HEK293T (cell line): ENCODE measurements at regions not wholly inside any gene's neighbourhood (a gene's known extent, or its start where the extent isn't known, plus 50 kb on each side); places are given as distances from the start of the nearest gene placed in this dataset.

Source experiments
- CTCF ChIA-PET: fragments of 350-600 bp; formaldehyde crosslinking; extraction: SDS; loops from one replicate; lab custom pipeline; 2021; ENCODE audit warnings: antibody characterized with exemption, inconsistent platforms; lab: Yijun Ruan, JAX
- POLR2A ChIA-PET: fragments of 350-600 bp; formaldehyde crosslinking; extraction: SDS; loops from one replicate; lab custom pipeline; 2020; ENCODE audit warnings: antibody characterized with exemption, inconsistent platforms; lab: Yijun Ruan, JAX
- DNase-seq: peaks from one replicate; pipeline ENCODE4 v3.0.0; 2012; ENCODE audit warnings: mixed read lengths; ENCODE audit errors: extremely low spot score
- ARNT ChIP-seq: fragments of 450-650 bp; IDR thresholded peaks from 2 replicates; pipeline ENCODE4 v1.6.1; 2017; ENCODE audit warnings: mild to moderate bottlenecking
- BHLHE40 ChIP-seq: fragments of 450-650 bp; IDR thresholded peaks from 2 replicates; pipeline ENCODE4 v1.6.1; 2016; ENCODE audit warnings: mild to moderate bottlenecking, moderate library complexity, borderline replicate concordance
- CTBP1 ChIP-seq: fragments of 450-650 bp; IDR thresholded peaks from 2 replicates; pipeline ENCODE4 v1.6.1; 2016; ENCODE audit warnings: borderline replicate concordance
- ELF4 ChIP-seq: fragments of 450-650 bp; IDR thresholded peaks from 2 replicates; pipeline ENCODE4 v1.6.1; 2017; ENCODE audit warnings: antibody characterized with exemption
- FOXA1 ChIP-seq: fragments of 450-650 bp; IDR thresholded peaks from 2 replicates; pipeline ENCODE4 v1.6.1; 2016; ENCODE audit warnings: mild to moderate bottlenecking
- FOXK2 ChIP-seq: fragments of 450-650 bp; IDR thresholded peaks from 2 replicates; pipeline ENCODE4 v1.6.1; 2016; ENCODE audit warnings: mild to moderate bottlenecking
- FOXM1 ChIP-seq: fragments of 450-650 bp; IDR thresholded peaks from 2 replicates; pipeline ENCODE4 v1.6.1; 2017; ENCODE audit warnings: mild to moderate bottlenecking, borderline replicate concordance
- HDGF ChIP-seq: fragments of 450-650 bp; IDR thresholded peaks from 2 replicates; pipeline ENCODE4 v1.6.1; 2017; ENCODE audit warnings: antibody characterized with exemption, borderline replicate concordance
- L3MBTL2 ChIP-seq: fragments of 450-650 bp; conservative IDR thresholded peaks from 2 replicates; pipeline ENCODE4 v1.6.1; 2016; ENCODE audit warnings: mild to moderate bottlenecking
- LEF1 ChIP-seq: fragments of 450-650 bp; IDR thresholded peaks from 2 replicates; pipeline ENCODE4 v1.6.1; 2017; ENCODE audit warnings: mild to moderate bottlenecking, borderline replicate concordance
- NFRKB ChIP-seq: fragments of 450-650 bp; IDR thresholded peaks from 2 replicates; pipeline ENCODE4 v1.6.1; 2016; ENCODE audit warnings: mild to moderate bottlenecking, moderate library complexity
- PKNOX1 ChIP-seq: fragments of 450-650 bp; IDR thresholded peaks from 2 replicates; pipeline ENCODE4 v1.6.1; 2016
- SP1 ChIP-seq: fragments of 450-650 bp; IDR thresholded peaks from 2 replicates; pipeline ENCODE4 v1.6.1; 2017
- SUZ12 ChIP-seq: fragments of 450-650 bp; IDR thresholded peaks from 2 replicates; pipeline ENCODE4 v1.6.1; 2016; ENCODE audit warnings: mild to moderate bottlenecking
- TARDBP ChIP-seq: fragments of 450-650 bp; IDR thresholded peaks from 2 replicates; pipeline ENCODE4 v1.6.1; 2016
- ZNF384 ChIP-seq: fragments of 450-650 bp; IDR thresholded peaks from 2 replicates; pipeline ENCODE4 v1.6.1; 2016

- ChIA-PET POLR2A (no interaction called here), CTCF (no interaction called here)
- DNase-seq = no peak
- TF ChIP-seq ELF4 = no peak
- TF ChIP-seq L3MBTL2 = no peak
- TF ChIP-seq ARNT = no peak
- no peak for TF ChIP-seq TARDBP
Observed at GRCh38 chr12:118777504-118777903, 203.8 kb upstream of the SRRM4 start.

GRCh38 chr12:118778077-118778476 is 203.3 kb upstream of the SRRM4 start:
- no peak for TF ChIP-seq FOXM1
- TF ChIP-seq SP1 = no peak
- no peak for TF ChIP-seq FOXA1
- TF ChIP-seq CTBP1 = no peak
- no peak for TF ChIP-seq ARNT
- TF ChIP-seq BHLHE40 = no peak
- no peak for TF ChIP-seq ZNF384
- no peak for TF ChIP-seq SUZ12
- no peak for TF ChIP-seq HDGF
- TF ChIP-seq TARDBP = no peak
- no peak for TF ChIP-seq FOXK2
- TF ChIP-seq NFRKB = no peak
- no peak for TF ChIP-seq ELF4
- TF ChIP-seq L3MBTL2 = no peak
- TF ChIP-seq PKNOX1 = no peak
- POLR2A ChIA-PET = no interaction called here
- no peak for DNase-seq
- CTCF ChIA-PET = no interaction called here

GRCh38 chr12:118780939-118781338 is 200.4 kb upstream of the SRRM4 start:
- CTCF ChIA-PET = no interaction called here
- POLR2A ChIA-PET = no interaction called here

GRCh38 chr12:118781692-118782091 is 199.6 kb upstream of the SRRM4 start:
- no peak for TF ChIP-seq FOXK2
- no peak for TF ChIP-seq TARDBP
- no peak for DNase-seq
- POLR2A ChIA-PET = no interaction called here
- CTCF ChIA-PET = no interaction called here

More at GRCh38 chr12:118780939-118781338, 200.4 kb upstream of the SRRM4 start:
- TF ChIP-seq SUZ12 (no peak), HDGF (no peak), FOXA1 (no peak), BHLHE40 (no peak), ARNT (no peak), FOXM1 (no peak), FOXK2 (no peak), LEF1 (no peak), TARDBP (no peak), CTBP1 (no peak), NFRKB (no peak), SP1 (no peak), PKNOX1 (no peak), ZNF384 (no peak), ELF4 (no peak), L3MBTL2 (no peak)
- no peak for DNase-seq

GRCh38 chr12:118783703-118784102 is 197.6 kb upstream of the SRRM4 start:
- POLR2A ChIA-PET = no interaction called here
- no peak for DNase-seq
- TF ChIP-seq TARDBP = no peak
- no peak for TF ChIP-seq SUZ12
- no peak for TF ChIP-seq PKNOX1
- no peak for TF ChIP-seq NFRKB
- no peak for TF ChIP-seq SP1
- TF ChIP-seq CTBP1 = no peak
- TF ChIP-seq LEF1 = no peak
- no peak for TF ChIP-seq ZNF384
- TF ChIP-seq HDGF = no peak
- no peak for TF ChIP-seq FOXK2
- CTCF ChIA-PET = no interaction called here

GRCh38 chr12:118790578-118790977 is 190.8 kb upstream of the SRRM4 start:
- no peak for TF ChIP-seq TARDBP
- no peak for TF ChIP-seq L3MBTL2
- TF ChIP-seq ZNF384 = no peak
- no peak for TF ChIP-seq ARNT
- TF ChIP-seq HDGF = no peak
- no peak for TF ChIP-seq ELF4
- TF ChIP-seq CTBP1 = no peak
- no peak for TF ChIP-seq FOXM1
- ChIA-PET POLR2A (no interaction called here), CTCF (no interaction called here)
- no peak for DNase-seq

- no peak for TF ChIP-seq CTBP1
- no peak for TF ChIP-seq FOXA1
- no peak for TF ChIP-seq SUZ12
- no peak for TF ChIP-seq ARNT
- TF ChIP-seq ZNF384 = no peak
- ChIA-PET POLR2A (no interaction called here), CTCF (no interaction called here)
- DNase-seq = no peak
Observed at GRCh38 chr12:118813778-118814357, 167.5 kb upstream of the SRRM4 start.

- CTCF ChIA-PET = no interaction called here
- POLR2A ChIA-PET = no interaction called here
Observed at GRCh38 chr12:118816296-118816695, 165.0 kb upstream of the SRRM4 start.

More at GRCh38 chr12:118816296-118816695, 165.0 kb upstream of the SRRM4 start:
- no peak for DNase-seq
- no peak for TF ChIP-seq SP1
- TF ChIP-seq FOXA1 = no peak
- TF ChIP-seq ARNT = no peak
- no peak for TF ChIP-seq SUZ12
- no peak for TF ChIP-seq ZNF384
- TF ChIP-seq BHLHE40 = no peak
- no peak for TF ChIP-seq LEF1
- no peak for TF ChIP-seq TARDBP
- no peak for TF ChIP-seq FOXM1
- no peak for TF ChIP-seq NFRKB
- no peak for TF ChIP-seq CTBP1
- TF ChIP-seq L3MBTL2 = no peak
- no peak for TF ChIP-seq FOXK2
- TF ChIP-seq HDGF = no peak
- TF ChIP-seq PKNOX1 = no peak
- TF ChIP-seq ELF4 = no peak
